ENCODE measurements at regions not wholly inside any gene's neighbourhood (a gene's known extent, or its start where the extent isn't known, plus 50 kb on each side); places are given as distances from the start of the nearest gene placed in this dataset.
"Not testable (repeated sequence)": the region's sequence is repeated elsewhere in the genome, so short reads cannot be mapped to it uniquely, and the experiment has no call there.

GRCh38 chr12:94001691-94002090, 146.7 kb upstream of the PLXNC1 start:
- TF ChIP-seq CTCF (conservative IDR thresholded peaks at IDR 0.05; ENCODE audit: low read depth, low read length), result no peak

DNA sequence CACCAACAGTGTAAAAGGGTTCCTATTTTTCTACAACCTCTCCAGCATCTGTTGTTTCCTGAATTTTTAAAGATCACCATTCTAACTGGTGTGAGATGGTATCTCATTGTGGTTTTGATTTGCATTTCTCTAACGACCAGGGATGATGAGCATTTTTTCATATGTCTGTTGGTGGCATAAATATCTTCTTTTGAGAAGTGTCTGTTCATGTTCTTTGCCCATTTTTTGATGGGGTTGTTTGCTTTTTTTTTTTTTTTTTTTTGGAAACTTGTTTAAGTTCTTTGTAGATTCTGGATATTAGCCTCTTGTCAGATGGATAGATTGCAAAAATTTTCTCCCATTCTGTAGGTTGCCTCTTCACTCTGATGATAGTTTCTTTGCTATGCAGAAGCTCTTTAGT, 145.5 kb upstream of the PLXNC1 start:
- H3K4me3 ChIP-seq (ENCODE audit: low read depth, low read length); DNase-seq (ENCODE audit: low read depth): not testable (repeated sequence)

More at GRCh38 chr12:94001691-94002090, 146.7 kb upstream of the PLXNC1 start:
- H3K4me3 ChIP-seq (ENCODE audit: low read depth, low read length), result no peak overlapping the region
- no peak for DNase-seq (ENCODE audit: low read depth)

DNA sequence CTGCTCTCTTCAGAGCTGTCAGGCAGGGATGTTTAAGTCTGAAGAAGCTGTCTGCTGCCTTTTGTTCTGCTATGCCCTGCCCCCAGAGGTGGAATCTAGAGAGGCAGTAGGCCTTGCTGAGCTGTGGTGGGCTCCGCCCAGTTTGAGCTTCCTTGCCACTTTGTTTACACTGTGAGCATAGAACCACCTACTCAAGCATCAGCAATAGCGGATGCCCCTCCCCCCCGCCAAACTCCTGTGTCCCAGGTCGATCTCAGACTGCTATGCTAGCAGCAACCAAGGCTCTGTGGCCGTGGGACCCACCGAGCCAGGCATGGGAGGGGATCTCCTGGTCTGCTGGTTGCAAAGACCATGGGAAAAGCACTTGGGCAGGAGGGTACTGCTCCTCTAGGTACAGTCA, 140.5 kb upstream of the PLXNC1 start:
- DNase-seq (ENCODE audit: low read depth); H3K4me3 ChIP-seq (ENCODE audit: low read depth, low read length): not testable (repeated sequence)

DNA sequence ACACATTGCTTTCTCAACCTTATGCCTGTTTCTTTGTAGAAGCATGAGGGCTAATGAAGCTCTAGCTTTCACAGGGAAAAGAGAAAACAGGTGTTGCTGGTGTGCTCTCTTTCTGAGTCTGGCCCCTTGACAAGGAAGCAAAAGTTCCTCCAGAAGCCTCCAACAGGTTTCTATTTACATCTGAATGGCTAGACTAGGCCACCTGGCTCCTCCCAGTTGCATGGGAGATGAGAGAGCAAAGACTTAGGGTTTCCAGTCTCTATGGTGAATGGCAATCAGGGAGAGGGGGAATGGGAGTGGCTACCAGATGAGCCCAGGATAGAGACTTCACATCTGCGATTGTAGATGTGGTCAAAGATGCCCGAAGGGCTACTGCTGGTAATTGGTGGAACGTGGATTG, 138.1 kb upstream of the PLXNC1 start:
- DNase-seq (ENCODE audit: low read depth), result no peak
- TF ChIP-seq CTCF (conservative IDR thresholded peaks at IDR 0.05; ENCODE audit: low read depth, low read length), result no peak
- H3K4me3 ChIP-seq (ENCODE audit: low read depth, low read length), result no peak overlapping the region

GRCh38 chr12:94012071-94012470, 136.3 kb upstream of the PLXNC1 start:
- no peak overlapping the region for H3K4me3 ChIP-seq (ENCODE audit: low read depth, low read length)
- no peak for TF ChIP-seq CTCF (conservative IDR thresholded peaks at IDR 0.05; ENCODE audit: low read depth, low read length)

GRCh38 chr12:94012590-94012989, 135.8 kb upstream of the PLXNC1 start:
- no peak for TF ChIP-seq CTCF (conservative IDR thresholded peaks at IDR 0.05; ENCODE audit: low read depth, low read length)
- DNase-seq (ENCODE audit: low read depth), result no peak
- no peak overlapping the region for H3K4me3 ChIP-seq (ENCODE audit: low read depth, low read length)

More at GRCh38 chr12:94012071-94012470, 136.3 kb upstream of the PLXNC1 start:
- DNase-seq (ENCODE audit: low read depth), result no peak

- not testable (repeated sequence) for H3K4me3 ChIP-seq (ENCODE audit: low read depth, low read length); DNase-seq (ENCODE audit: low read depth)
Observed at GRCh38 chr12:94017247-94017646, 131.1 kb upstream of the PLXNC1 start.

- TF ChIP-seq CTCF (conservative IDR thresholded peaks at IDR 0.05; ENCODE audit: low read depth, low read length), result no peak
- no peak for DNase-seq (ENCODE audit: low read depth)
- H3K4me3 ChIP-seq (ENCODE audit: low read depth, low read length), result no peak overlapping the region
Observed at GRCh38 chr12:94020335-94020734, 128.0 kb upstream of the PLXNC1 start.

DNA sequence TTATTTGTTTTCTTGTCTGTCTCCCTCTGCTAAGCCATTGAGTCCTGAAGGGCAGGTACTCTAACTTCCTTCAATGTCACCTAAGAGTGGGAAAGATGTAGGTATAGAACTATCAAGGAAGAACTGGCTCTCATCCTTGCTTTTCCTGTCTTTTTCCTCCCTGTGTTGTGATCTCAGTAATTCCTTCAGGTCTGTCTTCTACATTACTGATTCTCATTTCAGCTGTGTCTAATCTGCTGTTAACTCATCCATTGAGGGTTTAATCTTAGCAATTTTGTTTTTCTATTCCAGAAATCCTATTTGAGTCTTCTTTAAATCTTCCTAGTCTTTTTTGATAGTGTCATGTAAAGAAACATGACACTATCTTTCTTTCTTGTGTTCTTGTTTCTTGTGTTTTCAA, 124.5 kb upstream of the PLXNC1 start:
- no peak for DNase-seq (ENCODE audit: low read depth)
- no peak for TF ChIP-seq CTCF (conservative IDR thresholded peaks at IDR 0.05; ENCODE audit: low read depth, low read length)
- no peak overlapping the region for H3K4me3 ChIP-seq (ENCODE audit: low read depth, low read length)

Measured in choroid plexus epithelial cell (primary cell).